ENCODE measurements at regions not wholly inside any gene's neighbourhood (a gene's known extent, or its start where the extent isn't known, plus 50 kb on each side); places are given as distances from the start of the nearest gene placed in this dataset.
"Not testable (repeated sequence)": the region's sequence is repeated elsewhere in the genome, so short reads cannot be mapped to it uniquely, and the experiment has no call there.

DNA sequence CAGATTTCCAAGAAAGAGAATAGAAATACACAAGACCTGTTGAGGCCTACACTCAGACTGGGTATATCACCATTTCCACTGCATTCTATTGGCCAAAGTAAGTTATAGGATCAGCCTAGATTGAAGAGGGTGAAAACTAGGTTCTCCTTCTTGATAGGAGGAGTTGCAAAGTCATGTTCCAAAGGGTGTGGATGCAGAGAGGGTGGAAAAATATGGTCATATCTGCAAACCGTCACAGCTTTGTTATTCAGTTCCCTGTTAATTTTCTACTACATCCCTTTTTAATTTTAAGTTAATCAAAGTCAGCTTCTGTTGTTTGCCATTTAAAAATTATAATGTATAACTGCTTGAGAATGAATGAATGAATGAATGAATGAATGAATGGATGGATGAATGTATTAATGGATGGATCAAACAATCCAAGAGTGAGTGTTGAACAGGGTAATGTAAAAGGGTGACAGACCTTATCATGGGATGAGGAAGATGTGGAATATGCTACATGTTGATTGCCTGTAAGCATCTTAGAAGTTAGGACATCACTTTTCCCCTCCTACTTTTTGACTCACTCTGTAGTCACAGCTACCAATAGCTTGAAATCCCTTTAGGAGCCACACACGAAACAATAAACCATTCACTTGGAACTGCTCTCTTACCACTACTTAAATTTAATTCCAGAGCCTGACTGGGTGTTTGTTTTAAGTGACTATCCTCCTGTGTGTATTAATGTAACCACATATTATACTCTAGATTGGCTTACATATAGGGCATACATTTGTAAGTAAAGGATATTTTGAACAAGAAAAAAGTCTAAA lies 121.5 kb downstream of the CCDC34 start:
- no peak for FAIRE-seq

DNA sequence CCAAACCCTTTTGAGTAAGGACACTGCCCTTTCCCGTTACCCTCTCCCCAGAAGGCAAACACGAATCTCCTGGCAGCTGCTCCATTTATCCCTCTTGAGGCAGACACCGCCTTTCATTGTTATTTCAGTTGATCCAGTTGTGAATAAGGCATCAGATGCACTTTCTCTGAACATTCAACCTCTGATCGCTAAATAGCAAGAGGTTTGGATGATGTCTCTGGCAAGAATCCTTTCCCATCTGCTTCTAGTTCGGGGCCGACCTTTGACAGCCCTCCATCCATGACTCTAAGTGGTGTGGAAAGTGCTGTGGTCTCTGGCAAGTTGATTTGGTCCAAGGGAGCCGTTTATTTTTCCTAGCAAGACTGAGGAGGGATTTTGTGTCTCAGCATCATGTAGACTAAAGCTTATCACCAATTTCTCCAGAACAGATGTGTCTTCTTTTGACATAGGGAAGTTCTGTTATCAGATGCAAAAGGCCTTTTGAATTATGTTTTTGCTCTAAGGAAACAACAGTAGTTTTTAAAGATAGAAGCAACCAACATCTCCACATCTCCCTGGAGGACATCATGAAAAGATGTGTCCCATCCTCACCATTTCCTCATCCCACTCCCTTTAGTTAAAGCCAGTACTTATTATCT lies 123.6 kb downstream of the CCDC34 start:
- no peak for FAIRE-seq

GRCh38 chr11:27238811-27239210 lies 124.2 kb downstream of the CCDC34 start:
- FAIRE-seq = no peak

DNA sequence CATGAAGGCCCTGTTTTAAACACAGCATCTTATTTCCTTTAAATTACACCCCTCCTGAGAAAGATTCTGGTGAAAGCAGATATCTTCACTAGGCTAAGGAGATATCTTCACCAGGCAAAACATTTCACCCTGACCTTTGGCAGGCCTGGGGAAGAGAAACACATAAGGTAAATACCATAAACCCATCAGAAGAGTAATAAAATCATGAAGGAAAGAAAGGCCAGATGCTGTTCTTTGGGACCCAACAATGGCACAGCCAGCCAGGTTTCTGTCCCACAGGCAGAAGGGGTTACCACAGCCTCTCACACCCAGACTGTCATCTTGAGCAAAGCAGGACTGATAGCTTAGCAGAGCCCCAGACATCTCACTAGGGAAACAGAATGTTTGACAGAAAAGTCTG lies 125.4 kb downstream of the CCDC34 start:
- no peak for FAIRE-seq

DNA sequence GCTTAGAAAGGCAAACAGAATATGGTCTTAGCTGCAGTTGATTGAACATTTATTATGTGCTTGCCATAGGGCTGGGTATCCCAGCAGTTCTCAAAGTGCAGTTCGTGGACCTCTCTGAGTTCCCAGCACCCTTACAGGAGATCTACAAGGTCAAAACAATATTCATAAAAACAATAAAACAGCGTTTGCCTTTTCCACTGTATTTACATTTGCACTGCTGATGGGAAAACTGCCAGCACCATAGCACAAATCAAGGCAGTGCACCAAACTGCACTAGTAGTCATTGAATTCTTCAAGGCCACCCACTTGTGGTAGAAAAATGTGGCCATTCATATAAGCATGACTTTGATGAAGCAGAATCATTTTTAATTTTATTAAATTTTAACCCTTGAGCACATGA lies 128.1 kb downstream of the CCDC34 start:
- no peak for FAIRE-seq

GRCh38 chr11:27234043-27234668 lies 128.9 kb downstream of the CCDC34 start:
- no peak for FAIRE-seq

GRCh38 chr11:27233654-27234042 lies 129.4 kb downstream of the CCDC34 start:
- FAIRE-seq = no peak

DNA sequence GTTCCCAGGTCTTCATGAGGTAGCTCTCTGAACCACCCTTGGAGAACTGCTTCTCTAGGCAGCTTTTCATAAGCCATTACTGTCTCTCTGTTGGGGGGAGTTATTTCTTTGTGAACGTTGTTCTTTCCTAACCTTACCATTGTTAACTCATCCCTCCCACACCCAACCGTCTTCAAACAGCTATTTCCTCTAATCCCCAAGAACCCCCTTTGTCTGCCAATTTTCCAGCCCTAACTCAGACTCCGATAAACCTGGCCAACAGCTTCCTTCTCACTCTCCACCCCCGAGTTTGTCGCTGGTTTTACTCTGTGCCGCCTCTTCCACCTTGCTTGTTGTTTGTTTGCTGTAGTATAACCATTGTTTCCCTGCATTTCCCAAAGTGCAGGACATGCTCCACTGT lies 131.5 kb downstream of the CCDC34 start:
- no peak for FAIRE-seq

- no peak for FAIRE-seq
Observed at GRCh38 chr11:27230192-27230572, 132.8 kb downstream of the CCDC34 start.

DNA sequence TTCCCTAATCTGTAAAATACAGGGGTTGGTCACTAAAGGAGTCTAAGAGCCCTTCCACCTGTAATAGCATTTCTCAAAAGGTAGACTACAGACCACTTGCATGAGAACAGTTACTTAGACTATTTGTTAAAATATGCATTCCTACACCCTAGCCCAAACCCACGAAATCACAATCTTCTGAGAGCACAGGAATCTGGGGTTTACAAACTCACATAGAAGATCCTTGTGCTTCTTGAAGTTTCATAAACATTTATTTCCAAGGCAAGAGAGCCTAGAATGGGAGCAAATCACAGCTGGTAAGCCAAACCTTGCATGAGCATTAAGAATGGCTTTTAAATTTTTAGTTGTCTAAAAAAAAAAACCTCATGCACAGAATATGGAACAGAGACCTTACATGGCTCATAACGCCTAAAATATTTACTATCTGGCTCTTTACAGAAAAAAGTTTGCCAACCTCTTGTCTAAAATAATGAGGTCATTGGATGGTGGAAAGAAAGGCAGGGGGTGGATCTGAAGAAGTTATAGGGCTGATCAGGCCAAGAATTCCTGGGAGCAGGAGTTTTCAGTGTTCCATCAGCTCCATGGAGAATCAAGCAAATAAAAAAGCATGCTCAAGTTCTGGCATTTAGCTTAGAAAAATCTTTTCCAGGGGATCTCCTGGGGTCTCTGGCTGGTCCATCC lies 133.4 kb downstream of the CCDC34 start:
- FAIRE-seq = no peak

DNA sequence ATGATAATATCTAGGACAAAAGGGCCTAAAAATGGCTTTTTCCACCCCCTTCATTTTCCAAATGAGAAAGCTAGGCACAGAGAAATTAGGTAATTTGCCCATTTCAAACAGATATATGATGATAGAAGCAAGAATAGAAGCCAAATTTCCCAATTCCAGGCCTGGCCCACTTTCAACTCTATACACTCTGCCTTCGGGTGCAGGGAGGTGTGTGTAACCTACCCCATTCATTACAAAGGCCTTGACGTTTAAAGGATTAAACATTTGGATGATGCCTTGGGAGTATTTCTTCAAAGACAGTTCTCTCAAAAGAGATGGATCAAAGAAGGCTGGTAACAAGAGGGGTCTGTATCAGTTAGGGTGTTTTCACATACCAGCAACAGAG lies 134.1 kb downstream of the CCDC34 start:
- FAIRE-seq = no peak

DNA sequence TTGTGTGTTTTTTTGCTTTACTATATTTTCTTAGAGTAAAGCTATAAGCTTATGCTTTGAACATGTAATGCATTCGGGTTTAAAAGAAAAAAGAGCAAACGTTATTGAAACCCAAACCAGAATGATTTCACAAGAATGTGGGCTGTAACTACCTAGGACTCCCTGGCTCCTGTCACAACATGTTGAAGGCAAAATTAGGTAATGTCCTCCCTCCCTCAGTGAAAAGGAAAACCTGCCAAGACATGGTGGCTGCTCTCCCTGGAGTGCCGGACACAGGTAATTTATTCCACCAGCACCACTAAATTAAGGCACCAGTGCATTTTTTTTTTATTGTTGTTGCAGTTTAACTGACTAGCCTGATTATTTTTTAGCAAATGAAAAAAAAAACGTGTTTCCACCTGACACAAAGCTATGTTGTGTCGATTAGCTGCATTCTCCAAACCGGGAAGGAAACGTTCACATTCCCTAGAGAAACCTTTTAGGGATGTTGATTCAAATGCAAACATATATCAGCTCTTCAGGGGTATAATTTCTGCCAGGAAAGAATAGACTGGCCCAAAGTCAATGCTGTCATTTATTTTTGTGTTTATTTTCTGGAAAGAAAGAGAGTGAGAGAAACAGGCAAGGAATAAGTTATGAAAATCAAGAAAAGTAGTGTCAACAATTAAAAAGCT lies 134.6 kb downstream of the CCDC34 start:
- no peak for FAIRE-seq

GRCh38 chr11:27227736-27228135 lies 135.3 kb downstream of the CCDC34 start:
- no peak for FAIRE-seq

DNA sequence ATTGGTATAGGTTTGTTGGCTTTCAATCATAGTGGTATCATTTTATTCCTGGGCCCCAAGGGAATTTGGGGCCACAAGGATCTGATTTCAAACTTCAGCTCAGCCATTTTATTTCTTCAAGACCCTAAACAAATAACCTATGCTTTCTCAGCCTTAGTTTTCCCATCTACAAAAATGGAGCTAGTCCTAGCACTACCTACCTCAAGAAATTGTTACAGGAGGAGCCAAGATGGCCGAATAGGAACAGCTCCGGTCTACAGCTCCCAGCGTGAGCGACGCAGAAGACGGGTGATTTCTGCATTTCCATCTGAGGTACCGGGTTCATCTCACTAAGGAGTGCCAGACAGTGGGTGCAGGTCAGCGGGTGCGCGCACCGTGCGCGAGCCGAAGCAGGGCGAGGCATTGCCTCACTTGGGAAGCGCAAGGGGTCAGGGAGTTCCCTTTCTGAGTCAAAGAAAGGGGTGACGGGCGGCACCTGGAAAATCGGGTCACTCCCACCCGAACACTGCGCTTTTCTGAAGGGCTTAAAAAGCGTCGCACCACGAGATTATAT lies 143.5 kb downstream of the CCDC34 start:
- FAIRE-seq = not testable (repeated sequence)

DNA sequence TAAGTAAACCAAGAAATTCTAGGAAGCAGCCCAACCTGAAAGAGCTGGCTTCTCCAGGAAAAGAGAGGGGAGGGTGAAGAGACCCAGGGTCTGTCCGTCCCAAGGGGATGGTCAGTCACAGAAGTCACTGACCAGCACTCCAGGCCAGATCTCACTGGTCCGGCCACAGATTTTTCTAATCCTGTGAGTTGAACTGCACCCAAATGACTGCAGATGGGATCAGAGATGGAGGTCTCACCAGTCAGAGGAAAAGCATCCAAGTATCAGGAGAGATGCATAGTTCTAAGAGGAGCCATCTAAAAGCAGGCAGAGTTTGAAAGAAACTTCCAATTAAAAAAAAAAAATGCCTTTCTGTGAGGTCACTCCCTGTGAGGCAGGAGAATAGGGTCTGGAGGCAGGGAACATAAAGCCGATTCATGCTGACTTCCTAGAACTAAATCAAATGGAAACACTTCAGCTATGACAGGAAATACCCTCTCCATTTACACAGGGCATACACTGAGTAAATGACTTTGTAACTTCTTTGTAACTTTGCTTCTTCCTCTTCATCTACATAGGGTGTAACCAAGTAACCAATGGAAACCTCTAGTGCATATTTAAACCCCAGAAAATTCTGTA lies 144.5 kb downstream of the CCDC34 start:
- FAIRE-seq = no peak

GRCh38 chr11:27217948-27218420 lies 145.0 kb downstream of the CCDC34 start:
- no peak for FAIRE-seq

DNA sequence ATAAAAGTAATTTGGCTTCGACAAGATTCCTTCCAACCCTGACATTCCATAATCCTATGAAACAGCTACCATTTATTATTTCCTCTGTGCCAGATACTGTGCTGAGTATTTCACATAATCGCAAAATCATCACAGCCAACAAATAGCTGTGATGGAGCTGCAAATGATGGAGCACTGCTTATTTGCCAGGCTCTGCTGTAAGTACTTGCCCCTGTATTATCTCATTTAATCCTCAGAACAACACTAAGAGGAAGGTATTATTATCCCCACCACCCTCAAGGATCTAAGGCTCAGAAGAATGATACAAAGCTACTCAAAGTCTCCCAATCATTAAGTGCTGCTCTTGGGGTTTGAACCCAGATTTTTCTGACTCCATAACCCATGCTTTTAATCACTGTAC lies 145.5 kb downstream of the CCDC34 start:
- FAIRE-seq = no peak

- FAIRE-seq = no peak
Observed at GRCh38 chr11:27216270-27217149, 146.5 kb downstream of the CCDC34 start.

DNA sequence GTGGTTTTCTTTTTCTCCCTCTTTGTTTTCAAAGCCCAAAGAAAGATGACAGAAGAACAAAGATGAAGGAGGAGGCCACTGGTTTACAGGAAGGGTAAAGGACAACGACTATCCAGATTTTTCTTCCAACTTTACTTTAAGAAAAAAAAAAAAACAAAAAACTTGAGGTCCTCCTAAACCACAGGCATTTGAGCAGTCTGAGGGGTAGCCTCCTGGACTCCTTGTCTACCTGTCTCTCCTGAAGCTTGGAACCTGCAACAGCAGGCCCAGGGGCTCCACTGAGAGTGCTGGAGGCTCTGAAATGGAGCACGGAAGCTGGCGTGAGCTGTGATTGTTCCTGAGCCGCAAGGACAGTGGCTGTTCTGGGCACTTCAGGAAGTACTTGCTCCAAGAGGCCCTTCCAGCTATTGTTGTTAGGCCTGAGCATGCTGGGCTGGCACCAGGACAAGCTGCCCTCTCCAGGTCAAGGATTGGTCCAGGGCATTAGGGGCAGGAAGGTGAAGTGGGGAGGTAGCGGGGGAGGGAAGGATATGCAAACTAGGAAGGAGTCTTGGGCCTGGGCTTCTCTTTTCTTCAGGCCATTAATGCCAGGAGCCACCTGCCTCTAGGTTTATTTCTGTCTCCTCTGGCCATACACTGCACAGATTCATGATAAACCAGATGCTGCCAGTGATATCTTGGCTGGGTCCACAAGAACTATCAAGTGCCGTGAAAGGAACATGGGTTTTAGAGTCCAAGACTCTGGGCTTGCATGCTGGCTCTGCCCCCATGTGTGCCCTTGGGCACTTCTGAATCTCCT lies 147.3 kb downstream of the CCDC34 start:
- FAIRE-seq = no peak

DNA sequence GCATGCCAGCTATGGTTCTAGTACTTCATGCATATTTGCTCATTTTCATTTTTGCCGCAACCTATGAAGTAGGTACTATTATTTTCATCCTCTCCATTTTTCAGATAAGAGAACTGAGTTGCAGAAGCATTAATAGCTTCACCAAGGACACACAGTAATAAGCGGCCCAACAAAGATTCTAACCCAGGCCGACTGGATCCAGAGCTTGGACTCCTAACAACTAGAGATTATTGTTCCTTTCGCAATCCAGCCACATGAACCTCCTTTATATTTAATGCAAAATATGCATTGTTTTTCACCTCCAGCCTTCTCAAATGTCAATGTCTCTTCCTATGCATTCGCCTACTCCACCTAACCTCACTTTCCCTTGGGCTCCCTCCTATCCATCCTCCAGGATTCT lies 148.3 kb downstream of the CCDC34 start:
- no peak for FAIRE-seq
